ENCODE measurements at regions not wholly inside any gene's neighbourhood (a gene's known extent, or its start where the extent isn't known, plus 50 kb on each side); places are given as distances from the start of the nearest gene placed in this dataset.
A peak's percentile ranks its signal among the peaks of the same experiment; 100 is the strongest.

DNA sequence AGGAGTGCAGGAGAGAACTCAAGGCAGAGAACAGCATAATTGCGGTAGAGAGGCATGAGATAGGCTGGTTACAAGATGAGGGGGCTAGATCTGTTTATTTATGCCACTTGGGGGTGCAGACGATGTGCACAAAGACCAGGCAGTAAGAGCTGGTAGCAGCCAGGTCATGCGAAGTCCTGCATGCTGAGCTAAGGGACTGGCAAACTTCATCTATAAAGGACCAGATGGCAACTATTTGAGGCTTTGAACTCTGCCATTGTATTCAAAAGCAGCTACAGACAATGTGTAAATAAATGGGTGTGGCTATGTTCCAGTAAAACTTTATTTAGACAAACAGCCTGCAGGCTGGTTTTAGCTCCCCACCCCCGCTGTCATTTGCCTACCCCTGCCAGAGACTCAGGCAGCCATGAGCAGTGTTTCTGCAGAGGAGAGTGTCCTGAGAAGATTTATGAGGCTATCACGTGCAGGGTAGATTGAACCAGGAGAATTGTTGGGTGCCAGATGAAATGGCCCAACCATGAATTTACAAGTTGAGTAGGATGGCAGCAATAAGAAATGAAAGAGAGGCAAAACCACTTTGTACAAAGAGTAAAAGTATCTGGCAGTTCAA lies 253.4 kb upstream of the MOCS1 start:
- TF ChIP-seq, protein P1, sequence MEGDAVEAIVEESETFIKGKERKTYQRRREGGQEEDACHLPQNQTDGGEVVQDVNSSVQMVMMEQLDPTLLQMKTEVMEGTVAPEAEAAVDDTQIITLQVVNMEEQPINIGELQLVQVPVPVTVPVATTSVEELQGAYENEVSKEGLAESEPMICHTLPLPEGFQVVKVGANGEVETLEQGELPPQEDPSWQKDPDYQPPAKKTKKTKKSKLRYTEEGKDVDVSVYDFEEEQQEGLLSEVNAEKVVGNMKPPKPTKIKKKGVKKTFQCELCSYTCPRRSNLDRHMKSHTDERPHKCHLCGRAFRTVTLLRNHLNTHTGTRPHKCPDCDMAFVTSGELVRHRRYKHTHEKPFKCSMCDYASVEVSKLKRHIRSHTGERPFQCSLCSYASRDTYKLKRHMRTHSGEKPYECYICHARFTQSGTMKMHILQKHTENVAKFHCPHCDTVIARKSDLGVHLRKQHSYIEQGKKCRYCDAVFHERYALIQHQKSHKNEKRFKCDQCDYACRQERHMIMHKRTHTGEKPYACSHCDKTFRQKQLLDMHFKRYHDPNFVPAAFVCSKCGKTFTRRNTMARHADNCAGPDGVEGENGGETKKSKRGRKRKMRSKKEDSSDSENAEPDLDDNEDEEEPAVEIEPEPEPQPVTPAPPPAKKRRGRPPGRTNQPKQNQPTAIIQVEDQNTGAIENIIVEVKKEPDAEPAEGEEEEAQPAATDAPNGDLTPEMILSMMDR (IDR thresholded peaks at IDR 0.05; ENCODE audit: partially characterized antibody, unreplicated experiment): no peak
- Mint-ChIP-seq H3K9me3 (ENCODE audit: unreplicated experiment) (peaks cover 1% of the 10 kb centered on the region), H3K36me3 (ENCODE audit: unreplicated experiment) (peaks cover 22% of the 10 kb centered on the region), H3K4me3 (ENCODE audit: unreplicated experiment) (no peak overlapping the region), H3K27ac (ENCODE audit: unreplicated experiment) (no peak overlapping the region), H3K27me3 (ENCODE audit: unreplicated experiment) (no peaks in the 10 kb centered on the region), H3K4me1 (ENCODE audit: low read depth, unreplicated experiment) (no peaks in the 10 kb centered on the region)
- DNase-seq: no peak

DNA sequence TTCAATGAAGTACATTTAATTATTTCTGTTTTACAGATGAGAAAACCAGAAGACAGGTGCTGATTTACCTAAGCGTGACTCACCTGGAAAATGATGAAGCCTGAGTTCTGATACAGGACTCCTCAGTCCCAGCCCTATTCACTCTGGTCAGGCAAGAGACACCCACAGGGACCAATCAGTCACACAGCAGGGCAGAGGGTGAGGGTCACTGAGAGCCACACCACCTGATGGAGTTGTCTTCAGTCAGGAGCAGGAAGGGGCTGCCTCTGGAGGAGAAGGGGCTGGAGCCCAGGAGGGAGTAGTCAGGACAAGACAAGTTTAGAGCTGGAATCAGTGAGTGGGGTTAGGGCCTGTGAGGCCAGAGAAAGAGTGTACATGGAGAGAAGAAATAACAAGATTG lies 251.2 kb upstream of the MOCS1 start:
- Mint-ChIP-seq H3K36me3 (ENCODE audit: unreplicated experiment) (peaks cover 22% of the 10 kb centered on the region), H3K27ac (ENCODE audit: unreplicated experiment) (no peak overlapping the region), H3K4me1 (ENCODE audit: low read depth, unreplicated experiment) (no peaks in the 10 kb centered on the region), H3K9me3 (ENCODE audit: unreplicated experiment) (peaks cover 6% of the 10 kb centered on the region), H3K4me3 (ENCODE audit: unreplicated experiment) (no peak overlapping the region), H3K27me3 (ENCODE audit: unreplicated experiment) (peaks cover 2% of the 10 kb centered on the region)
- TF ChIP-seq, protein P1 (IDR thresholded peaks at IDR 0.05; ENCODE audit: partially characterized antibody, unreplicated experiment): no peak
- DNase-seq: no peak

DNA sequence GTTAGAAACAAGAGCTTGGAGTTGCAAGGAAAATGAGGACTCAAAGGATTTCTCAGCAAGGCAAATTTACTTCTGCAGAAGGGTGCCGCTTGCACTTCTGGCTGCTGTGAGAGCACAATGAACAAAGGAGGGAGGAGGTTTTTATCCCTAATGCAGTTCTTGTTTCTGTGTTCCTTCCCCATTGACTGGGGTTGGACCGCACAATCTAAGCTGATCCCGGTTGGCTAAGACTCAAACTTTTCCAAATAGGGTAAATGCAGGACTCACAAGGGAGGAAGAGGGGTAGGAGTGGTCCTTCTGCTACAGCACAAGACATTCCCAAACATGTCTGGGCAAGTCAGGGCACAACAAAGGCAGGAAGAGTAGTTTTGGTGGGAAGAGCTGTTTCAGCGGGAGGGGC lies 249.6 kb upstream of the MOCS1 start:
- Mint-ChIP-seq H3K4me3 (ENCODE audit: unreplicated experiment) (no peak overlapping the region), H3K4me1 (ENCODE audit: low read depth, unreplicated experiment) (no peaks in the 10 kb centered on the region), H3K27me3 (ENCODE audit: unreplicated experiment) (peaks cover 2% of the 10 kb centered on the region), H3K9me3 (ENCODE audit: unreplicated experiment) (peaks cover 6% of the 10 kb centered on the region), H3K27ac (ENCODE audit: unreplicated experiment) (peak overlapping the region; percentile 31), H3K36me3 (ENCODE audit: unreplicated experiment) (peaks cover 22% of the 10 kb centered on the region)
- TF ChIP-seq, protein P1 (IDR thresholded peaks at IDR 0.05; ENCODE audit: partially characterized antibody, unreplicated experiment): no peak
- DNase-seq: no peak

DNA sequence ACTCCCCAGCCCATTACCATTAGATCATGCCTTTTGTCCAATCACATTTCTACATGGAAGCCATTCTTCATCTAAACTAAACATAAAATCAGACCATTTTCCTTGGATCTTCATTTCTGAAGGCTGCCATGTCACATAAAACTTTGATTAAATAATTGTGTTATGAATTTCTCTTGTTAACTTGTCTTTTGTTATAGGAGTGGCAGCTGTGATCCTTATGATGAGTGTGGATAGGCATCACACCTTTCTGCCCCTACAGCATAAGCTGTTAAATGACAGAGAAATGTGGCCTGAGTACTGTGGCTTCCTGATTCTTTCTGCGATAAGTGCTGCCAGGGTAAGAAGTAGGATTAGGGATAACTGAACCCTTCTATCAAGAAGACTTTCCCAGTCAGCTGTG lies 247.1 kb upstream of the MOCS1 start:
- Mint-ChIP-seq H3K4me3 (ENCODE audit: unreplicated experiment) (no peak overlapping the region), H3K27ac (ENCODE audit: unreplicated experiment) (no peak overlapping the region), H3K9me3 (ENCODE audit: unreplicated experiment) (peaks cover 6% of the 10 kb centered on the region), H3K4me1 (ENCODE audit: low read depth, unreplicated experiment) (no peaks in the 10 kb centered on the region), H3K27me3 (ENCODE audit: unreplicated experiment) (peaks cover 2% of the 10 kb centered on the region), H3K36me3 (ENCODE audit: unreplicated experiment) (peaks cover 29% of the 10 kb centered on the region)
- TF ChIP-seq, protein P1 (IDR thresholded peaks at IDR 0.05; ENCODE audit: partially characterized antibody, unreplicated experiment): no peak
- no peak for DNase-seq

DNA sequence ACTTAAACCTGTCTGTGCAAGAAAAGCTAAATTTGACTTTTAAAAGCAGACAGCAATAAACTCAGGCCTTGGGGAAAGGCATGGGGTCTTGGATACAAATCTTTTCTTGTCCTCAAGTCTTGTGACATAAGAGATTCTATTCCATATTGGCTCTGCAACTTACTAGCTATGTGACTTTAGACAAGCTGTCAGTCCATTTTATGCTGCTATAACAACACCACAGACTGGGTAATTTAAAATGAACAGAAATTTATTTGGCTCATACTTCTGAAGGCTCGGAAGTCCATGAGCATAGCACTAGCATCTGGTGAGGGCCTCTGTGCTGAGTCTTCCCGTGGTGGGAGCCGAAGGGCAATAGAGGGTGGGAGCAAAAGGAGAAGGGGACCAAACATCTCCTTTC lies 246.0 kb upstream of the MOCS1 start:
- peaks cover 2% of the 10 kb centered on the region for H3K27me3 Mint-ChIP-seq (ENCODE audit: unreplicated experiment)
- H3K36me3 Mint-ChIP-seq (ENCODE audit: unreplicated experiment): peaks cover 29% of the 10 kb centered on the region
- no peak for DNase-seq
- H3K4me3 Mint-ChIP-seq (ENCODE audit: unreplicated experiment): no peak overlapping the region
- TF ChIP-seq, protein P1 (IDR thresholded peaks at IDR 0.05; ENCODE audit: partially characterized antibody, unreplicated experiment): no peak
- no peak overlapping the region for H3K27ac Mint-ChIP-seq (ENCODE audit: unreplicated experiment)
- H3K9me3 Mint-ChIP-seq (ENCODE audit: unreplicated experiment): peaks cover 5% of the 10 kb centered on the region
- H3K4me1 Mint-ChIP-seq (ENCODE audit: low read depth, unreplicated experiment): no peaks in the 10 kb centered on the region
